H1 (cell line): ENCODE measurements at regions not wholly inside any gene's neighbourhood (a gene's known extent, or its start where the extent isn't known, plus 50 kb on each side); places are given as distances from the start of the nearest gene placed in this dataset.

Source experiments
- CTCF ChIA-PET: fragments of 300-600 bp; sonication (Branson Sonifier 250); formaldehyde crosslinking; loops from one replicate; lab custom pipeline; 2021; ENCODE audit not compliant: partially characterized antibody; lab: Charles Lee
- POLR2A ChIA-PET: fragments of 300-600 bp; sonication (Branson Sonifier 250); formaldehyde crosslinking; loops from one replicate; lab custom pipeline; 2021; ENCODE audit warnings: inconsistent platforms; ENCODE audit not compliant: partially characterized antibody; lab: Charles Lee
- DNase-seq, 2 experiments: peaks; one replicate each; pipeline versions ENCODE4 v3.0.0 to v3.0.0-alpha.2; 2010 to 2022; ENCODE audit warnings: low spot score in 2 of 2, low read depth in 1 of 2, mixed read lengths in 1 of 2
- FAIRE-seq: peaks from 2 replicates; lab custom pipeline; 2011; peaks lifted over from hg19 to GRCh38; lab: Jason Lieb, UNC
- H2AFZ ChIP-seq: 2 replicates; pipeline ENCODE4 v1.8.1; 2012; ENCODE audit warnings: low read length, inconsistent platforms
- H2AK5ac ChIP-seq: 2 replicates; pipeline ENCODE4 v1.6.1; 2013; ENCODE audit warnings: low read depth, low read length
- H2BK120ac ChIP-seq: replicated peaks from 2 replicates; pipeline ENCODE3; 2013; ENCODE audit warnings: low read depth, low read length, inconsistent platforms
- H2BK12ac ChIP-seq: 2 replicates; pipeline ENCODE4 v1.6.1; 2013; ENCODE audit warnings: low read depth, low read length
- H2BK15ac ChIP-seq: 2 replicates; pipeline ENCODE4 v1.6.1; 2013; ENCODE audit warnings: low read length
- H2BK20ac ChIP-seq: 2 replicates; pipeline ENCODE4 v1.6.1; 2013; ENCODE audit warnings: low read length
- H2BK5ac ChIP-seq: 2 replicates; pipeline ENCODE4 v1.6.1; 2013; ENCODE audit warnings: low read depth, low read length
- H3K14ac ChIP-seq: 2 replicates; pipeline ENCODE4 v1.6.1; 2013; ENCODE audit warnings: inconsistent platforms; ENCODE audit not compliant: insufficient read length
- H3K18ac ChIP-seq: 2 replicates; pipeline ENCODE4 v1.6.1; 2013; ENCODE audit warnings: low read length; ENCODE audit errors: extremely low read depth
- H3K23ac ChIP-seq: 2 replicates; pipeline ENCODE4 v1.6.1; 2013; ENCODE audit warnings: inconsistent platforms; ENCODE audit not compliant: insufficient read length
- H3K23me2 ChIP-seq: 2 replicates; pipeline ENCODE4 v1.6.1; 2013; ENCODE audit warnings: low read depth, low read length
- H3K27ac ChIP-seq: 2 replicates; pipeline ENCODE4 v1.6.1; 2011; ENCODE audit warnings: low read depth, low read length, inconsistent platforms
- H3K27me3 ChIP-seq, 4 experiments: replicated peaks in 1 of 4; 1 replicate in 1 of 4; 2 replicates in 3 of 4; pipeline versions ENCODE4 v1.6.1 to v1.8.1; 2011 to 2013; ENCODE audit warnings: low read length in 3 of 4, mild to moderate bottlenecking in 3 of 4, inconsistent platforms in 2 of 4, mixed read lengths in 2 of 4, moderate library complexity in 1 of 4; ENCODE audit not compliant: control insufficient read depth in 3 of 4, insufficient read depth in 3 of 4; ENCODE audit errors: extremely low read depth in 1 of 4
- H3K36me3 ChIP-seq, 4 experiments: 2 replicates each; pipeline versions ENCODE4 v1.6.1 to v1.8.1; 2011 to 2013; ENCODE audit warnings: mild to moderate bottlenecking in 4 of 4, low read length in 3 of 4, moderate library complexity in 2 of 4, control low read depth in 1 of 4, inconsistent platforms in 1 of 4; ENCODE audit not compliant: insufficient read depth in 4 of 4, control insufficient read depth in 2 of 4
- H3K4ac ChIP-seq: replicated peaks from 2 replicates; pipeline ENCODE3; 2013; ENCODE audit warnings: low read length, low read depth, mixed read lengths, inconsistent platforms; ENCODE audit not compliant: insufficient read length
- H3K4me1 ChIP-seq, 4 experiments: replicated peaks in 1 of 4; 1 replicate in 1 of 4; 2 replicates in 3 of 4; pipeline versions ENCODE4 v1.6.1 to v1.8.1; 2011 to 2013; ENCODE audit warnings: low read length in 3 of 4, inconsistent platforms in 2 of 4, mixed read lengths in 1 of 4; ENCODE audit not compliant: insufficient read depth in 4 of 4, control insufficient read depth in 3 of 4
- H3K4me2 ChIP-seq, 2 experiments: 2 replicates each; pipeline versions ENCODE4 v1.6.1 to v1.8.1; 2011 to 2013; ENCODE audit warnings: low read depth in 2 of 2, low read length in 2 of 2, control low read depth in 1 of 2, inconsistent platforms in 1 of 2, mild to moderate bottlenecking in 1 of 2; ENCODE audit not compliant: insufficient read depth in 1 of 2
- H3K4me3 ChIP-seq, 4 experiments: fragments of 200-600, 300-600 bp in 1 of 4; sonication (generic), shearing (Covaris generic), sonication (Bioruptor Twin) in 1 of 4; 2 replicates each; pipeline versions ENCODE4 v1.5.1 to v1.8.1; 2011 to 2016; ENCODE audit warnings: low read length in 4 of 4, low read depth in 3 of 4, control low read depth in 2 of 4, inconsistent platforms in 2 of 4, mild to moderate bottlenecking in 2 of 4, mixed read lengths in 1 of 4, moderate library complexity in 1 of 4; ENCODE audit not compliant: insufficient read depth in 2 of 4; ENCODE audit errors: extremely low read depth in 1 of 4
- H3K56ac ChIP-seq: replicated peaks from 2 replicates; pipeline ENCODE3; 2013; ENCODE audit warnings: low read depth, mild to moderate bottlenecking, mixed read lengths, low read length, inconsistent platforms; ENCODE audit not compliant: insufficient read length
- H3K79me1 ChIP-seq: 2 replicates; pipeline ENCODE4 v1.6.1; 2013; ENCODE audit warnings: low read depth, low read length, control low read depth
- H3K79me2 ChIP-seq, 2 experiments: 2 replicates each; pipeline versions ENCODE4 v1.6.1 to v1.8.1; 2012 to 2013; ENCODE audit warnings: low read length in 2 of 2, mild to moderate bottlenecking in 2 of 2, inconsistent platforms in 1 of 2; ENCODE audit not compliant: insufficient read depth in 2 of 2, control insufficient read depth in 1 of 2
- H3K9ac ChIP-seq, 4 experiments: replicated peaks in 1 of 4; 1 replicate in 1 of 4; 2 replicates in 3 of 4; pipeline versions ENCODE4 v1.6.1 to v1.8.1; 2011 to 2013; ENCODE audit warnings: low read depth in 3 of 4, low read length in 3 of 4, control low read depth in 2 of 4, mild to moderate bottlenecking in 2 of 4, moderate library complexity in 2 of 4, inconsistent platforms in 1 of 4; ENCODE audit errors: extremely low read depth in 1 of 4
- H3K9me3 ChIP-seq, 2 experiments: 2 replicates each; pipeline versions ENCODE4 v1.6.1 to v1.8.1; 2012 to 2013; ENCODE audit warnings: mild to moderate bottlenecking in 2 of 2, moderate library complexity in 2 of 2, control low read depth in 1 of 2, inconsistent platforms in 1 of 2, low read depth in 1 of 2, low read length in 1 of 2, mixed read lengths in 1 of 2; ENCODE audit not compliant: insufficient read depth in 2 of 2
- H4K20me1 ChIP-seq, 2 experiments: replicated peaks in 1 of 2; 2 replicates each; pipeline versions ENCODE3 to v1.8.1; 2011 to 2013; ENCODE audit warnings: inconsistent platforms in 2 of 2, low read length in 2 of 2, mild to moderate bottlenecking in 1 of 2; ENCODE audit not compliant: insufficient read depth in 2 of 2, control insufficient read depth in 1 of 2
- H4K5ac ChIP-seq: 2 replicates; pipeline ENCODE4 v1.6.1; 2013; ENCODE audit warnings: low read length, low read depth, mixed read lengths, inconsistent platforms; ENCODE audit not compliant: insufficient read length
- H4K8ac ChIP-seq: 2 replicates; pipeline ENCODE4 v1.8.0; 2013; ENCODE audit warnings: mild to moderate bottlenecking, moderate library complexity, low read length, inconsistent platforms; ENCODE audit not compliant: insufficient read depth; ENCODE audit errors: extremely low read depth
- H4K91ac ChIP-seq: replicated peaks from 2 replicates; pipeline ENCODE3; 2013; ENCODE audit warnings: low read length, mixed read lengths, inconsistent platforms; ENCODE audit not compliant: insufficient read length
- E2F6 ChIP-seq: IDR thresholded peaks from 2 replicates; pipeline ENCODE4 v1.6.1; 2012; ENCODE audit warnings: inconsistent platforms
- EP300 ChIP-seq, 2 experiments: IDR thresholded peaks; 1 replicate in 1 of 2; 2 replicates in 1 of 2; pipeline ENCODE4 v1.6.1; 2011 to 2012; ENCODE audit warnings: low read depth in 2 of 2, low read length in 2 of 2, mild to moderate bottlenecking in 2 of 2, borderline replicate concordance in 1 of 2, inconsistent platforms in 1 of 2, moderate library complexity in 1 of 2
- NANOG ChIP-seq: IDR thresholded peaks from 2 replicates; pipeline ENCODE4 v1.6.1; 2011; ENCODE audit warnings: low read length, low read depth, mild to moderate bottlenecking, inconsistent platforms; ENCODE audit not compliant: insufficient read depth, poor library complexity, severe bottlenecking
- WGBS, 2 experiments: shearing (Covaris generic) in 1 of 2; methylation state at CpG; one replicate each; pipeline versions ENCODE4 v1.1.6 to v1.1.7; 2013 to 2015; ENCODE audit warnings: low lambda C conversion rate in 2 of 2, mixed read lengths in 2 of 2, inconsistent platforms in 1 of 2, low coverage in 1 of 2, missing lambda C conversion rate in 1 of 2; ENCODE audit not compliant: insufficient replicate concordance in 2 of 2, insufficient coverage in 1 of 2, insufficient read length in 1 of 2; ENCODE audit errors: extremely low coverage in 1 of 2, missing lambda C conversion rate in 1 of 2; 5-methylcytosine and 5-hydroxymethylcytosine counted together

DNA sequence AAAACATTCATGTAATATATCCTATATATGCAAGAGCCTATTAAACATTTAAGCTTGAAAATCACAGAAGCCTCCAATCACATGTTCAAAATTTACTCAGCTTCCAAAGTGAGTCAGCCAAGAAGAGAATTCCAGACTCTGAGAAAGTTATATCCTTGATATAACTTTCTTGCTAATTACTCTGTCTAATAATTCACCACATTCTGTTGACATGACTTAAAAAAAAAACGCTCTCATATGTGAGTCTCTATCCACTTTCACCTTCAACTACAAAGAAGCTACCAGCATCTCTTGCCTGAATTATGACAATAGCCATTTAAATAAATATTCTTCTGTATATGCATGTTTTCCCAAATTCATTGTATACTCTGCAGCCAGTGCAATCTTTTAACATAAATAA is 1116.3 kb upstream of the CADM2 start:
- no peaks in the 10 kb centered on the region for H3K4me1 ChIP-seq
- H3K4ac ChIP-seq, result no peak overlapping the region
- H3K4me2 ChIP-seq, result no peak overlapping the region
- H3K27me3 ChIP-seq, result no peaks in the 10 kb centered on the region
- POLR2A ChIA-PET, result interaction anchor here (0.6 kb wide), 1 partner anchor 19 kb away, joined by 5 read pairs; no protein-coding TSS in a partner anchor
- H3K23ac ChIP-seq, result no peak overlapping the region
- CTCF ChIA-PET, result no interaction called here
- whole genome bisulfite sequencing, 2 experiments, result 83% methylated on average over 1 of the region's 1 CpG; no CpG with 5 or more reads in 1 of the 2 experiments
- no peak overlapping the region for H4K5ac ChIP-seq
- no peaks in the 10 kb centered on the region for H3K79me1 ChIP-seq
- H2BK120ac ChIP-seq, result no peak overlapping the region
- H3K79me2 ChIP-seq, result no peaks in the 10 kb centered on the region
- H2AFZ ChIP-seq, result no peak overlapping the region
- H2BK20ac ChIP-seq, result no peak overlapping the region
- H3K36me3 ChIP-seq, result no peaks in the 10 kb centered on the region
- no peaks in the 10 kb centered on the region for H3K23me2 ChIP-seq
- TF ChIP-seq E2F6, result no peak
- no peak for TF ChIP-seq EP300 (IDR thresholded peaks at IDR 0.05; ENCODE audit: borderline replicate concordance in 1 of 2, low read depth in 2 of 2, low read length in 2 of 2)
- no peak for TF ChIP-seq NANOG
- H2BK12ac ChIP-seq, result no peak overlapping the region
- no peak overlapping the region for H4K8ac ChIP-seq
- no peak overlapping the region for H4K91ac ChIP-seq
- FAIRE-seq, result no peak
- H4K20me1 ChIP-seq, result no peaks in the 10 kb centered on the region
- H2AK5ac ChIP-seq, result no peak overlapping the region
- peaks cover 0 to 2% of the 10 kb centered on the region in 2 experiments; a peak in 3 of 4 replicates for H3K9me3 ChIP-seq
- no peak overlapping the region for H3K9ac ChIP-seq
- no peak overlapping the region for H2BK15ac ChIP-seq
- no peak overlapping the region for H3K27ac ChIP-seq
- no peak overlapping the region for H2BK5ac ChIP-seq
- no peak overlapping the region for H3K4me3 ChIP-seq
- H3K56ac ChIP-seq, result no peak overlapping the region
- H3K14ac ChIP-seq, result no peak overlapping the region
- no peak for DNase-seq
- no peak overlapping the region for H3K18ac ChIP-seq
